ENCODE measurements at regions not wholly inside any gene's neighbourhood (a gene's known extent, or its start where the extent isn't known, plus 50 kb on each side); places are given as distances from the start of the nearest gene placed in this dataset.

- peaks cover 2% of the 10 kb centered on the region for H3K9me3 Mint-ChIP-seq
- TF ChIP-seq CTCF (IDR thresholded peaks at IDR 0.05; ENCODE audit: unreplicated experiment in 3 of 3): no peak
- H3K27me3 Mint-ChIP-seq (ENCODE audit: low read depth): no peaks in the 10 kb centered on the region
- H3K36me3 Mint-ChIP-seq (ENCODE audit: low read depth): no peaks in the 10 kb centered on the region
- H3K27ac Mint-ChIP-seq: no peak overlapping the region
- H3K4me1 Mint-ChIP-seq: peaks cover 10% of the 10 kb centered on the region
- no peak overlapping the region for H3K4me3 Mint-ChIP-seq
Observed at GRCh38 chr2:123359636-123360035, 665.5 kb upstream of the CNTNAP5 start.

GRCh38 chr2:123362671-123363440, 662.2 kb upstream of the CNTNAP5 start:
- Mint-ChIP-seq H3K9me3 (peaks cover 2% of the 10 kb centered on the region), H3K36me3 (ENCODE audit: low read depth) (no peaks in the 10 kb centered on the region), H3K27ac (no peak overlapping the region), H3K4me1 (peaks cover 10% of the 10 kb centered on the region), H3K27me3 (ENCODE audit: low read depth) (no peaks in the 10 kb centered on the region), H3K4me3 (no peak overlapping the region)
- TF ChIP-seq CTCF (IDR thresholded peaks at IDR 0.05; ENCODE audit: unreplicated experiment in 3 of 3): no peak

GRCh38 chr2:123363826-123364225, 661.3 kb upstream of the CNTNAP5 start:
- Mint-ChIP-seq H3K27me3 (ENCODE audit: low read depth) (no peaks in the 10 kb centered on the region), H3K9me3 (peaks cover 2% of the 10 kb centered on the region), H3K4me1 (peaks cover 10% of the 10 kb centered on the region), H3K36me3 (ENCODE audit: low read depth) (no peaks in the 10 kb centered on the region), H3K4me3 (no peak overlapping the region), H3K27ac (peak overlapping the region in 1 of 3 experiments; percentile 45)
- no peak for TF ChIP-seq CTCF (IDR thresholded peaks at IDR 0.05; ENCODE audit: unreplicated experiment in 3 of 3)

GRCh38 chr2:123364243-123364896, 660.7 kb upstream of the CNTNAP5 start:
- no peak for TF ChIP-seq CTCF (IDR thresholded peaks at IDR 0.05; ENCODE audit: unreplicated experiment in 3 of 3)
- no peak overlapping the region for H3K4me3 Mint-ChIP-seq
- H3K36me3 Mint-ChIP-seq (ENCODE audit: low read depth): no peaks in the 10 kb centered on the region
- peaks cover 10% of the 10 kb centered on the region for H3K4me1 Mint-ChIP-seq
- no peaks in the 10 kb centered on the region for H3K27me3 Mint-ChIP-seq (ENCODE audit: low read depth)
- H3K9me3 Mint-ChIP-seq: peaks cover 2% of the 10 kb centered on the region
- peak overlapping the region in 2 of 3 experiments; percentile 3 to 45 for H3K27ac Mint-ChIP-seq

GRCh38 chr2:123366239-123366837, 658.7 kb upstream of the CNTNAP5 start:
- H3K27me3 Mint-ChIP-seq (ENCODE audit: low read depth): no peaks in the 10 kb centered on the region
- no peak overlapping the region for H3K4me3 Mint-ChIP-seq
- no peaks in the 10 kb centered on the region for H3K36me3 Mint-ChIP-seq (ENCODE audit: low read depth)
- H3K27ac Mint-ChIP-seq: no peak overlapping the region
- TF ChIP-seq CTCF (IDR thresholded peaks at IDR 0.05; ENCODE audit: unreplicated experiment in 3 of 3): no peak
- peaks cover 10% of the 10 kb centered on the region for H3K4me1 Mint-ChIP-seq
- H3K9me3 Mint-ChIP-seq: no peaks in the 10 kb centered on the region
